ENCODE measurements at regions not wholly inside any gene's neighbourhood (a gene's known extent, or its start where the extent isn't known, plus 50 kb on each side); places are given as distances from the start of the nearest gene placed in this dataset.

- Histone ChIP-seq H4K20me1 (ENCODE audit: low read length) (no peaks in the 10 kb centered on the region), H3K4me3 (ENCODE audit: low read length) (no peak overlapping the region), H3F3A (ENCODE audit: low read length, unreplicated experiment) (no peaks in the 10 kb centered on the region), H3K79me2 (ENCODE audit: low read length) (no peaks in the 10 kb centered on the region), H3K27me3 (ENCODE audit: low read length) (no peaks in the 10 kb centered on the region), H3K36me3 (ENCODE audit: low read depth, low read length) (no peaks in the 10 kb centered on the region), H3K27ac (ENCODE audit: low read length) (no peak overlapping the region), H3K9me3 (ENCODE audit: low read length) (no peaks in the 10 kb centered on the region), H3K4me1 (ENCODE audit: insufficient read depth, low read length) (no peaks in the 10 kb centered on the region), H3K4me2 (ENCODE audit: low read length) (no peak overlapping the region), H3K9ac (ENCODE audit: low read length) (no peak overlapping the region), H2AFZ (ENCODE audit: low read length) (no peak overlapping the region), H3K9me2 (replicated peaks; ENCODE audit: low read length) (no peaks in the 10 kb centered on the region; the same call in 1 of the 2 replicates)
- no TSS peak for BruUV-seq (replicated peaks)
- CTCF ChIA-PET, result no interaction called here
- DNase-seq (no peak), ATAC-seq (no peak)
- POLR2A ChIA-PET (ENCODE audit: unreplicated experiment), result no interaction called here
- no peak for TF ChIP-seq EZH2 (IDR thresholded peaks at IDR 0.05; ENCODE audit: low read length, unreplicated experiment)
- no peak for TF ChIP-seq CTCF (conservative IDR thresholded peaks at IDR 0.05; ENCODE audit: low read depth, low read length)
- no peak for TF ChIP-seq EZH2phosphoT487 (IDR thresholded peaks at IDR 0.05; ENCODE audit: borderline replicate concordance, low read length)
- intact Hi-C loops (cut with micrococcal nuclease), result no loop called here
These were observed 372.5 kb upstream of the GCFC2 start for GRCh38 chr2:76083248-76083647.

GRCh38 chr2:76082509-76082908 lies 371.8 kb upstream of the GCFC2 start:
- H3K36me3 ChIP-seq (ENCODE audit: low read depth, low read length), result no peaks in the 10 kb centered on the region
- no peak overlapping the region for H3K9ac ChIP-seq (ENCODE audit: low read length)
- no peaks in the 10 kb centered on the region for H3F3A ChIP-seq (ENCODE audit: low read length, unreplicated experiment)
- H3K4me2 ChIP-seq (ENCODE audit: low read length), result no peak overlapping the region
- H4K20me1 ChIP-seq (ENCODE audit: low read length), result no peaks in the 10 kb centered on the region
- ChIA-PET CTCF (no interaction called here), POLR2A (ENCODE audit: unreplicated experiment) (no interaction called here)
- no peak for DNase-seq
- no peaks in the 10 kb centered on the region for H3K9me2 ChIP-seq (replicated peaks; ENCODE audit: low read length)
- intact Hi-C loops (cut with micrococcal nuclease), result no loop called here
- TF ChIP-seq CTCF (conservative IDR thresholded peaks at IDR 0.05; ENCODE audit: low read depth, low read length) (no peak), EZH2 (IDR thresholded peaks at IDR 0.05; ENCODE audit: low read length, unreplicated experiment) (no peak), EZH2phosphoT487 (IDR thresholded peaks at IDR 0.05; ENCODE audit: borderline replicate concordance, low read length) (no peak)
- ATAC-seq, result no peak
- no peak overlapping the region for H3K4me3 ChIP-seq (ENCODE audit: low read length)
- H3K79me2 ChIP-seq (ENCODE audit: low read length), result no peaks in the 10 kb centered on the region
- no TSS peak for BruUV-seq (replicated peaks)
- no peaks in the 10 kb centered on the region for H3K4me1 ChIP-seq (ENCODE audit: insufficient read depth, low read length)
- H3K9me3 ChIP-seq (ENCODE audit: low read length), result no peaks in the 10 kb centered on the region
- H2AFZ ChIP-seq (ENCODE audit: low read length), result no peak overlapping the region
- H3K27ac ChIP-seq (ENCODE audit: low read length), result no peak overlapping the region
- no peaks in the 10 kb centered on the region for H3K27me3 ChIP-seq (ENCODE audit: low read length)

- DNase-seq, result no peak
- POLR2A ChIA-PET (ENCODE audit: unreplicated experiment), result no interaction called here
These were observed 369.4 kb upstream of the GCFC2 start for GRCh38 chr2:76080154-76080553.

More at GRCh38 chr2:76080154-76080553, 369.4 kb upstream of the GCFC2 start:
- Histone ChIP-seq H2AFZ (ENCODE audit: low read length) (no peak overlapping the region), H3F3A (ENCODE audit: low read length, unreplicated experiment) (no peaks in the 10 kb centered on the region), H3K9ac (ENCODE audit: low read length) (no peak overlapping the region), H4K20me1 (ENCODE audit: low read length) (no peaks in the 10 kb centered on the region), H3K27me3 (ENCODE audit: low read length) (no peaks in the 10 kb centered on the region; the same call in 1 of the 2 replicates), H3K9me3 (ENCODE audit: low read length) (no peaks in the 10 kb centered on the region), H3K36me3 (ENCODE audit: low read depth, low read length) (no peaks in the 10 kb centered on the region), H3K9me2 (replicated peaks; ENCODE audit: low read length) (no peaks in the 10 kb centered on the region), H3K4me3 (ENCODE audit: low read length) (no peak overlapping the region), H3K4me1 (ENCODE audit: insufficient read depth, low read length) (no peaks in the 10 kb centered on the region), H3K4me2 (ENCODE audit: low read length) (no peak overlapping the region), H3K79me2 (ENCODE audit: low read length) (no peaks in the 10 kb centered on the region), H3K27ac (ENCODE audit: low read length) (no peak overlapping the region)
- CTCF ChIA-PET, result no interaction called here
- BruUV-seq (replicated peaks), result no TSS peak
- intact Hi-C loops (cut with micrococcal nuclease), result no loop called here
- no peak for ATAC-seq
- no peak for TF ChIP-seq CTCF (conservative IDR thresholded peaks at IDR 0.05; ENCODE audit: low read depth, low read length)
- no peak for TF ChIP-seq EZH2phosphoT487 (IDR thresholded peaks at IDR 0.05; ENCODE audit: borderline replicate concordance, low read length)
- TF ChIP-seq EZH2 (IDR thresholded peaks at IDR 0.05; ENCODE audit: low read length, unreplicated experiment), result no peak
